Kidney (tissue), 13 donors: ENCODE measurements at regions not wholly inside any gene's neighbourhood (a gene's known extent, or its start where the extent isn't known, plus 50 kb on each side); places are given as distances from the start of the nearest gene placed in this dataset.

Experiments used
- DNase-seq, 5 donors: peaks; one replicate each; pipeline ENCODE4 v3.0.0-alpha.2; 2013 to 2020
- FAIRE-seq: peaks from 2 replicates; lab custom pipeline; 2012; peaks lifted over from hg19 to GRCh38; lab: Jason Lieb, UNC
- H3K27ac ChIP-seq, 2 donors: one replicate each; pipeline ENCODE4 v1.7.0; 2013; ENCODE audit warnings: low read depth in 2 of 2, low read length in 2 of 2, inconsistent platforms in 1 of 2
- H3K27me3 ChIP-seq: one replicate; pipeline ENCODE4 v1.7.1; 2013; ENCODE audit warnings: low read length, inconsistent platforms; ENCODE audit not compliant: control insufficient read depth, insufficient read depth
- H3K36me3 ChIP-seq, 3 donors: one replicate each; pipeline versions ENCODE4 v1.7.0 to v1.7.1; 2013; ENCODE audit warnings: low read length in 3 of 3, control low read depth in 1 of 3, inconsistent platforms in 1 of 3; ENCODE audit not compliant: insufficient read depth in 3 of 3, control insufficient read depth in 2 of 3
- H3K4me1 ChIP-seq, 3 donors: one replicate each; pipeline versions ENCODE4 v1.7.0 to v1.7.1; 2013; ENCODE audit warnings: low read length in 3 of 3, inconsistent platforms in 1 of 3, low read depth in 1 of 3; ENCODE audit not compliant: control insufficient read depth in 2 of 3, insufficient read depth in 2 of 3
- H3K4me3 ChIP-seq, 3 donors: one replicate each; pipeline versions ENCODE4 v1.7.0 to v1.8.1; 2013; ENCODE audit warnings: low read length in 3 of 3, control low read depth in 1 of 3, inconsistent platforms in 1 of 3
- H3K9ac ChIP-seq, 3 donors: one replicate each; pipeline versions ENCODE4 v1.7.0 to v1.7.1; 2013; ENCODE audit warnings: low read length in 3 of 3, control low read depth in 1 of 3, inconsistent platforms in 1 of 3
- H3K9me3 ChIP-seq, 3 donors: one replicate each; pipeline versions ENCODE4 v1.7.0 to v1.7.1; 2013; ENCODE audit warnings: low read length in 3 of 3, control low read depth in 1 of 3, inconsistent platforms in 1 of 3; ENCODE audit not compliant: control insufficient read depth in 2 of 3, insufficient read depth in 1 of 3
- CTCF ChIP-seq: IDR thresholded peaks from 3 replicates; pipeline ENCODE4 v1.5.1; 2012; ENCODE audit warnings: mild to moderate bottlenecking, moderate library complexity, borderline replicate concordance; ENCODE audit not compliant: insufficient read depth; ENCODE audit errors: extremely low read depth
- intact Hi-C: fragments of 100-400 bp; cut with DNase I; formaldehyde crosslinking; loops from one replicate; pipeline ENCODE4 v1.11.1; 2022
- donor health status: control.
- donor health status: control.
- donor health status: control.
- donor health status: control.
- donor health status: control.
- donor health status: DM: yes; HTN: yes; CAD: no.
- donor health status: Normal renal cell carcinoma (clear cell type).

- Histone ChIP-seq H3K9me3 (peaks cover 0 to 9% (median 0%) of the 10 kb centered on the region in 3 donors), H3K4me1 (no peaks in the 10 kb centered on the region), H3K4me3 (no peak overlapping the region), H3K27ac (no peak overlapping the region), H3K9ac (no peak overlapping the region), H3K27me3 (no peaks in the 10 kb centered on the region), H3K36me3 (no peaks in the 10 kb centered on the region)
- no peak for FAIRE-seq
- no peak for DNase-seq
- intact Hi-C loops: no loop called here
- no peak for TF ChIP-seq CTCF
These were observed 146.3 kb downstream of the CDCA7 start for GRCh38 chr2:173500953-173501352.

- Histone ChIP-seq H3K9me3 (peaks cover 0 to 7% (median 0%) of the 10 kb centered on the region in 3 donors), H3K4me1 (no peaks in the 10 kb centered on the region), H3K36me3 (no peaks in the 10 kb centered on the region), H3K27ac (no peak overlapping the region), H3K9ac (no peak overlapping the region), H3K27me3 (no peaks in the 10 kb centered on the region), H3K4me3 (no peak overlapping the region)
- FAIRE-seq: no peak
- intact Hi-C loops: no loop called here
- no peak for DNase-seq
- no peak for TF ChIP-seq CTCF
These were observed 147.6 kb downstream of the CDCA7 start for GRCh38 chr2:173502296-173502695.

- FAIRE-seq (no peak), DNase-seq (no peak)
- Histone ChIP-seq H3K36me3 (no peaks in the 10 kb centered on the region), H3K4me3 (no peak overlapping the region), H3K9ac (no peak overlapping the region), H3K27ac (no peak overlapping the region), H3K4me1 (no peaks in the 10 kb centered on the region), H3K27me3 (no peaks in the 10 kb centered on the region), H3K9me3 (no peaks in the 10 kb centered on the region)
- intact Hi-C loops: no loop called here
- no peak for TF ChIP-seq CTCF
These were observed 156.7 kb downstream of the CDCA7 start for GRCh38 chr2:173511357-173511756.

GRCh38 chr2:173511942-173512341, 157.3 kb downstream of the CDCA7 start:
- Histone ChIP-seq H3K27ac (no peak overlapping the region), H3K36me3 (no peaks in the 10 kb centered on the region), H3K9ac (no peak overlapping the region), H3K4me3 (no peak overlapping the region), H3K27me3 (no peaks in the 10 kb centered on the region), H3K4me1 (no peaks in the 10 kb centered on the region), H3K9me3 (no peaks in the 10 kb centered on the region)
- intact Hi-C loops: no loop called here
- no peak for DNase-seq
- FAIRE-seq: no peak
- TF ChIP-seq CTCF: no peak
